AG10803 (cell line): ENCODE measurements at regions not wholly inside any gene's neighbourhood (a gene's known extent, or its start where the extent isn't known, plus 50 kb on each side); places are given as distances from the start of the nearest gene placed in this dataset.

Experiments
- DNase-seq: peaks from one replicate; pipeline ENCODE4 v3.0.0; 2010; ENCODE audit warnings: low read depth
- H3K4me3 ChIP-seq: 2 replicates; pipeline ENCODE4 v1.5.1; 2011; ENCODE audit warnings: mild to moderate bottlenecking, low read length, control low read depth
- CTCF ChIP-seq: conservative IDR thresholded peaks from 2 replicates; pipeline ENCODE4 v1.5.1; 2011; ENCODE audit warnings: mild to moderate bottlenecking, low read length, control low read depth, inconsistent platforms

GRCh38 chr14:43252866-43253265, 1254.2 kb downstream of the FSCB start:
- no peak for DNase-seq
- no peak overlapping the region for H3K4me3 ChIP-seq
- TF ChIP-seq CTCF: no peak

GRCh38 chr14:43249591-43249990, 1257.5 kb downstream of the FSCB start:
- no peak for TF ChIP-seq CTCF
- H3K4me3 ChIP-seq: no peak overlapping the region
- DNase-seq: no peak

- no peak for TF ChIP-seq CTCF
- no peak overlapping the region for H3K4me3 ChIP-seq
- DNase-seq: no peak
These were observed 1258.0 kb downstream of the FSCB start for GRCh38 chr14:43249116-43249515.

- H3K4me3 ChIP-seq: no peak overlapping the region
- no peak for TF ChIP-seq CTCF
- DNase-seq: no peak
These were observed 1259.2 kb downstream of the FSCB start for GRCh38 chr14:43247877-43248276.

GRCh38 chr14:43244142-43244625, 1262.9 kb downstream of the FSCB start:
- no peak overlapping the region for H3K4me3 ChIP-seq
- no peak for DNase-seq
- no peak for TF ChIP-seq CTCF

- no peak for DNase-seq
- no peak for TF ChIP-seq CTCF
- no peak overlapping the region for H3K4me3 ChIP-seq
These were observed 1263.9 kb downstream of the FSCB start for GRCh38 chr14:43243168-43243567.

- H3K4me3 ChIP-seq: no peak overlapping the region
- TF ChIP-seq CTCF: no peak
- no peak for DNase-seq
These were observed 1274.8 kb downstream of the FSCB start for GRCh38 chr14:43232261-43232660.
